ENCODE measurements at regions not wholly inside any gene's neighbourhood (a gene's known extent, or its start where the extent isn't known, plus 50 kb on each side); places are given as distances from the start of the nearest gene placed in this dataset.

- TF ChIP-seq CTCF (IDR thresholded peaks at IDR 0.05), result no peak
- TF ChIP-seq POLR2A (IDR thresholded peaks at IDR 0.05), result no peak
Measured at GRCh38 chr6:54754406-54754805, 92.2 kb upstream of the FAM83B start.
